ENCODE measurements at regions not wholly inside any gene's neighbourhood (a gene's known extent, or its start where the extent isn't known, plus 50 kb on each side); places are given as distances from the start of the nearest gene placed in this dataset.

DNA sequence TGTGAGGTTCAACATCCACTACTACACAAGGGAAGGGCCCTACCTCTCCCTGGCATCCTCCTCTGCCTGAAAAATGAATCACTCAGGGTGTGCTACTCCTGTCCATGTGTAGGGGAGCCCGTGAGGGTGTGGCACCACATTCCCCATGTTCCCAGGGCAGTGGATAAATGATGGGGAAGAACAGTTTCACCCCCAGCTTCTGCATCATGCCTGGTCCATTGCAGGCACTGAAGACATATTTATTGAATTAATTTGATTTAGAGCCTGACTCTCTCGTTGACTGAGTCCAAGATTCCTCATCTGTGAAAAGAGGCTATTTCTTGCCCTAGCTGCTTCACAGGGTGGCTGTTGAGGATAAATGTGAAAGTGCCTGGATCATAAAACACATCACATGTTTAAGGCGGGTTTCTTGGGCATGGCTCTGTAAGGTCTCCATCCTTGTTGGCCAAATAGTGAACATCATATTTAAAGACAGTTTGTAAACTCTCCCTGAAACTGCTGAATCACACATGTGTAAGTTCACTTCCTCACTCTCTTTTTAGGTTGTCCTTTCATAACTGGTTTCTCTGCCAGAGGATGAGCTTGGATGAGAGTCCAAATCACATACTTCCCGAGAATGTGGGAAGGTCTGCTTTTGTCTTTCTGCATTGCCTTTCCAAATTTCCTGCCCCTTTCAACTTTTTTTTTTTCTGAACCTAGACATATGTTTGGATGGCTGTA is 79.7 kb upstream of the FYN start:
- TF ChIP-seq EP300 (conservative IDR thresholded peaks at IDR 0.05; ENCODE audit: poor library complexity, severe bottlenecking) = no peak
- TF ChIP-seq, protein P1, sequence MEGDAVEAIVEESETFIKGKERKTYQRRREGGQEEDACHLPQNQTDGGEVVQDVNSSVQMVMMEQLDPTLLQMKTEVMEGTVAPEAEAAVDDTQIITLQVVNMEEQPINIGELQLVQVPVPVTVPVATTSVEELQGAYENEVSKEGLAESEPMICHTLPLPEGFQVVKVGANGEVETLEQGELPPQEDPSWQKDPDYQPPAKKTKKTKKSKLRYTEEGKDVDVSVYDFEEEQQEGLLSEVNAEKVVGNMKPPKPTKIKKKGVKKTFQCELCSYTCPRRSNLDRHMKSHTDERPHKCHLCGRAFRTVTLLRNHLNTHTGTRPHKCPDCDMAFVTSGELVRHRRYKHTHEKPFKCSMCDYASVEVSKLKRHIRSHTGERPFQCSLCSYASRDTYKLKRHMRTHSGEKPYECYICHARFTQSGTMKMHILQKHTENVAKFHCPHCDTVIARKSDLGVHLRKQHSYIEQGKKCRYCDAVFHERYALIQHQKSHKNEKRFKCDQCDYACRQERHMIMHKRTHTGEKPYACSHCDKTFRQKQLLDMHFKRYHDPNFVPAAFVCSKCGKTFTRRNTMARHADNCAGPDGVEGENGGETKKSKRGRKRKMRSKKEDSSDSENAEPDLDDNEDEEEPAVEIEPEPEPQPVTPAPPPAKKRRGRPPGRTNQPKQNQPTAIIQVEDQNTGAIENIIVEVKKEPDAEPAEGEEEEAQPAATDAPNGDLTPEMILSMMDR (IDR thresholded peaks at IDR 0.05; ENCODE audit: poor library complexity, severe bottlenecking) = no peak
